Right hindlimb (tissue), 1 donor: ENCODE measurements at regions not wholly inside any gene's neighbourhood (a gene's known extent, or its start where the extent isn't known, plus 50 kb on each side); places are given as distances from the start of the nearest gene placed in this dataset.
"Not testable (repeated sequence)": the region's sequence is repeated elsewhere in the genome, so short reads cannot be mapped to it uniquely, and the experiment has no call there.

Experiments
- DNase-seq: peaks from one replicate; pipeline ENCODE4 v3.0.0-alpha.2; 2018

- DNase-seq = no peak
Measured at GRCh38 chr22:42217752-42218280, 52.6 kb downstream of the TCF20 start.

- no peak for DNase-seq
Measured at GRCh38 chr22:42217019-42217751, 53.3 kb downstream of the TCF20 start.

GRCh38 chr22:42214633-42215415, 55.6 kb downstream of the TCF20 start:
- no peak for DNase-seq

- DNase-seq = no peak
Measured at GRCh38 chr22:42208362-42208761, 62.1 kb downstream of the TCF20 start.

- DNase-seq = no peak
Measured at GRCh38 chr22:42207918-42208317, 62.5 kb downstream of the TCF20 start.

GRCh38 chr22:42203609-42204008, 66.8 kb downstream of the TCF20 start:
- DNase-seq = no peak

- no peak for DNase-seq
Measured at GRCh38 chr22:42202669-42203068, 67.8 kb downstream of the TCF20 start.

- DNase-seq = no peak
Measured at GRCh38 chr22:42202048-42202447, 68.4 kb downstream of the TCF20 start.

GRCh38 chr22:42199025-42199424, 68.4 kb upstream of the CYP2D6 start:
- no peak for DNase-seq

- DNase-seq = no peak
Measured at GRCh38 chr22:42198226-42198625, 67.6 kb upstream of the CYP2D6 start.

GRCh38 chr22:42196454-42196853, 65.8 kb upstream of the CYP2D6 start:
- no peak for DNase-seq

GRCh38 chr22:42194953-42195352, 64.3 kb upstream of the CYP2D6 start:
- DNase-seq = no peak

GRCh38 chr22:42194104-42194851, 63.7 kb upstream of the CYP2D6 start:
- DNase-seq = no peak

GRCh38 chr22:42192547-42192946, 61.9 kb upstream of the CYP2D6 start:
- no peak for DNase-seq

GRCh38 chr22:42190274-42190673, 59.7 kb upstream of the CYP2D6 start:
- no peak for DNase-seq

- DNase-seq = no peak
Measured at GRCh38 chr22:42189761-42190160, 59.2 kb upstream of the CYP2D6 start.

- DNase-seq = no peak
Measured at GRCh38 chr22:42188808-42189447, 58.3 kb upstream of the CYP2D6 start.

- DNase-seq = no peak
Measured at GRCh38 chr22:42187646-42188045, 57.0 kb upstream of the CYP2D6 start.

GRCh38 chr22:42185915-42186439, 55.4 kb upstream of the CYP2D6 start:
- DNase-seq = no peak

GRCh38 chr22:42184852-42185251, 54.2 kb upstream of the CYP2D6 start:
- no peak for DNase-seq

- DNase-seq = not testable (repeated sequence)
Measured at GRCh38 chr22:42183461-42184059, 53.0 kb upstream of the CYP2D6 start.

- DNase-seq = peak; percentile 80
Measured at GRCh38 chr22:42180349-42180842, 49.8 kb upstream of the CYP2D6 start.
